K562 (cell line): ENCODE measurements at regions not wholly inside any gene's neighbourhood (a gene's known extent, or its start where the extent isn't known, plus 50 kb on each side); places are given as distances from the start of the nearest gene placed in this dataset.
"Not testable (repeated sequence)": the region's sequence is repeated elsewhere in the genome, so short reads cannot be mapped to it uniquely, and the experiment has no call there.

ENCODE experiments used
- CREM ChIP-seq: IDR thresholded peaks from 2 replicates; pipeline ENCODE4 v1.6.1; 2014; ENCODE audit warnings: antibody characterized with exemption, low read depth
- FOXM1 ChIP-seq, 2 experiments: fragments of 450-650 bp in 1 of 2; sonication (generic) in 1 of 2; formaldehyde crosslinking in 1 of 2; IDR thresholded peaks; 2 replicates each; pipeline versions ENCODE4 v1.6.1 to v1.9.0; 2017 to 2022; ENCODE audit warnings: low read depth in 2 of 2, mild to moderate bottlenecking in 2 of 2, missing genetic modification reagents in 1 of 2, moderate library complexity in 1 of 2
- ZNF263 ChIP-seq: sonication (generic); formaldehyde crosslinking; IDR thresholded peaks from 2 replicates; pipeline ENCODE4 v1.8.0; 2022; ENCODE audit warnings: mild to moderate bottlenecking, missing genetic modification reagents, borderline replicate concordance
- TF ChIP-seq, protein P1 (sequence below): IDR thresholded peaks from 2 replicates; pipeline ENCODE4 v1.6.1; 2016; ENCODE audit warnings: missing genetic modification characterization, missing compliant biosample characterization

- TF ChIP-seq CREM; ZNF263 (CRISPR knock-in tag); FOXM1 (IDR thresholded peaks at IDR 0.05; ENCODE audit: low read depth); FOXM1 (CRISPR knock-in tag; IDR thresholded peaks at IDR 0.05; ENCODE audit: low read depth): not testable (repeated sequence)
- TF ChIP-seq, protein P1, sequence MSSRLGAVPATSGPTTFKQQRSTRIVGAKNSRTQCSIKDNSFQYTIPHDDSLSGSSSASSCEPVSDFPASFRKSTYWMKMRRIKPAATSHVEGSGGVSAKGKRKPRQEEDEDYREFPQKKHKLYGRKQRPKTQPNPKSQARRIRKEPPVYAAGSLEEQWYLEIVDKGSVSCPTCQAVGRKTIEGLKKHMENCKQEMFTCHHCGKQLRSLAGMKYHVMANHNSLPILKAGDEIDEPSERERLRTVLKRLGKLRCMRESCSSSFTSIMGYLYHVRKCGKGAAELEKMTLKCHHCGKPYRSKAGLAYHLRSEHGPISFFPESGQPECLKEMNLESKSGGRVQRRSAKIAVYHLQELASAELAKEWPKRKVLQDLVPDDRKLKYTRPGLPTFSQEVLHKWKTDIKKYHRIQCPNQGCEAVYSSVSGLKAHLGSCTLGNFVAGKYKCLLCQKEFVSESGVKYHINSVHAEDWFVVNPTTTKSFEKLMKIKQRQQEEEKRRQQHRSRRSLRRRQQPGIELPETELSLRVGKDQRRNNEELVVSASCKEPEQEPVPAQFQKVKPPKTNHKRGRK (tag), result not testable (repeated sequence)
Observed at GRCh38 chr11:71783191-71783590, 49.8 kb upstream of the DEFB108B start.
